Liver (tissue), 3 donors: ENCODE measurements at regions not wholly inside any gene's neighbourhood (a gene's known extent, or its start where the extent isn't known, plus 50 kb on each side); places are given as distances from the start of the nearest gene placed in this dataset.
"Not testable (repeated sequence)": the region's sequence is repeated elsewhere in the genome, so short reads cannot be mapped to it uniquely, and the experiment has no call there.

Experiments used
- EGR1 ChIP-seq, 2 donors: IDR thresholded peaks; 2 replicates each; pipeline ENCODE4 v1.6.1; 2016 to 2018; ENCODE audit warnings: antibody characterized with exemption in 2 of 2, low read depth in 2 of 2
- RAD21 ChIP-seq, 2 donors: IDR thresholded peaks; 2 replicates each; pipeline ENCODE4 v1.6.1; 2016; ENCODE audit warnings: antibody characterized with exemption in 2 of 2, mild to moderate bottlenecking in 2 of 2
- SP1 ChIP-seq: IDR thresholded peaks from 2 replicates; pipeline ENCODE4 v1.6.1; 2018; ENCODE audit warnings: antibody characterized with exemption, mild to moderate bottlenecking
- TAF1 ChIP-seq: conservative IDR thresholded peaks from 2 replicates; pipeline ENCODE4 v1.6.1; 2016; ENCODE audit warnings: antibody characterized with exemption, mild to moderate bottlenecking
- TF ChIP-seq, protein P1 (sequence below): fragments of 150-350 bp; IDR thresholded peaks from 2 replicates; pipeline ENCODE4 v1.5.1; 2017; ENCODE audit warnings: improper control_type of control experiment, low read depth, low read length; ENCODE audit not compliant: missing input control
- TF ChIP-seq, protein P2 (sequence below): IDR thresholded peaks from 2 replicates; pipeline ENCODE4 v1.6.1; 2016; ENCODE audit warnings: antibody characterized with exemption
- TF ChIP-seq, protein P3 (sequence below): IDR thresholded peaks from 2 replicates; pipeline ENCODE4 v1.6.1; 2016; ENCODE audit warnings: antibody characterized with exemption, mild to moderate bottlenecking
- TF ChIP-seq, protein P4 (sequence below): IDR thresholded peaks from 2 replicates; pipeline ENCODE4 v1.6.1; 2016; ENCODE audit warnings: antibody characterized with exemption
- TF ChIP-seq, protein P5 (sequence below): IDR thresholded peaks from 2 replicates; pipeline ENCODE4 v1.6.1; 2016; ENCODE audit warnings: antibody characterized with exemption
- donor health status: healthy.
- donor health status: healthy.

DNA sequence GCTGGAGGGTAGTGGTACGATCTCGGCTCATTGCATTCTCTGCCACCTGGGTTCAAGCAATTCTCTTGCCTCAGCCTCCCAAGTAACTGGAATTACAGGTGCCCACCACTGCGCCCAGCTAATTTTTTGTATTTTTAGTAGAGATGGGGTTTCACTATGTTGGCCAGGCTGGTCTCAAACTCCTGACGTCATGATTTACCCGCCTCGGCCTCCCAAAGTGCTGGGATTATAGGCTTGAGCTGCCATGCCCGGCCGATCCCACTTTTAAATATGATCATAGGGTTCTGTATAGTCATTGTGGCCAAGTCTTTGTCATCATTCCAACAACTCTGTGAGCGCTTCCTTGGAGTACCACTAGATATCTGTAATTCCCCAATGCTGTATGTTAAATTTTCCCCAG lies 698.2 kb downstream of the EFNB2 start:
- TF ChIP-seq, protein P1, sequence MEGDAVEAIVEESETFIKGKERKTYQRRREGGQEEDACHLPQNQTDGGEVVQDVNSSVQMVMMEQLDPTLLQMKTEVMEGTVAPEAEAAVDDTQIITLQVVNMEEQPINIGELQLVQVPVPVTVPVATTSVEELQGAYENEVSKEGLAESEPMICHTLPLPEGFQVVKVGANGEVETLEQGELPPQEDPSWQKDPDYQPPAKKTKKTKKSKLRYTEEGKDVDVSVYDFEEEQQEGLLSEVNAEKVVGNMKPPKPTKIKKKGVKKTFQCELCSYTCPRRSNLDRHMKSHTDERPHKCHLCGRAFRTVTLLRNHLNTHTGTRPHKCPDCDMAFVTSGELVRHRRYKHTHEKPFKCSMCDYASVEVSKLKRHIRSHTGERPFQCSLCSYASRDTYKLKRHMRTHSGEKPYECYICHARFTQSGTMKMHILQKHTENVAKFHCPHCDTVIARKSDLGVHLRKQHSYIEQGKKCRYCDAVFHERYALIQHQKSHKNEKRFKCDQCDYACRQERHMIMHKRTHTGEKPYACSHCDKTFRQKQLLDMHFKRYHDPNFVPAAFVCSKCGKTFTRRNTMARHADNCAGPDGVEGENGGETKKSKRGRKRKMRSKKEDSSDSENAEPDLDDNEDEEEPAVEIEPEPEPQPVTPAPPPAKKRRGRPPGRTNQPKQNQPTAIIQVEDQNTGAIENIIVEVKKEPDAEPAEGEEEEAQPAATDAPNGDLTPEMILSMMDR = not testable (repeated sequence)
- TF ChIP-seq, protein P2, sequence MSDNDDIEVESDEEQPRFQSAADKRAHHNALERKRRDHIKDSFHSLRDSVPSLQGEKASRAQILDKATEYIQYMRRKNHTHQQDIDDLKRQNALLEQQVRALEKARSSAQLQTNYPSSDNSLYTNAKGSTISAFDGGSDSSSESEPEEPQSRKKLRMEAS = not testable (repeated sequence)
- not testable (repeated sequence) for TF ChIP-seq RAD21 (IDR thresholded peaks at IDR 0.05); SP1; TAF1; EGR1 (IDR thresholded peaks at IDR 0.05; ENCODE audit: low read depth in 2 of 2)
- TF ChIP-seq, protein P3, sequence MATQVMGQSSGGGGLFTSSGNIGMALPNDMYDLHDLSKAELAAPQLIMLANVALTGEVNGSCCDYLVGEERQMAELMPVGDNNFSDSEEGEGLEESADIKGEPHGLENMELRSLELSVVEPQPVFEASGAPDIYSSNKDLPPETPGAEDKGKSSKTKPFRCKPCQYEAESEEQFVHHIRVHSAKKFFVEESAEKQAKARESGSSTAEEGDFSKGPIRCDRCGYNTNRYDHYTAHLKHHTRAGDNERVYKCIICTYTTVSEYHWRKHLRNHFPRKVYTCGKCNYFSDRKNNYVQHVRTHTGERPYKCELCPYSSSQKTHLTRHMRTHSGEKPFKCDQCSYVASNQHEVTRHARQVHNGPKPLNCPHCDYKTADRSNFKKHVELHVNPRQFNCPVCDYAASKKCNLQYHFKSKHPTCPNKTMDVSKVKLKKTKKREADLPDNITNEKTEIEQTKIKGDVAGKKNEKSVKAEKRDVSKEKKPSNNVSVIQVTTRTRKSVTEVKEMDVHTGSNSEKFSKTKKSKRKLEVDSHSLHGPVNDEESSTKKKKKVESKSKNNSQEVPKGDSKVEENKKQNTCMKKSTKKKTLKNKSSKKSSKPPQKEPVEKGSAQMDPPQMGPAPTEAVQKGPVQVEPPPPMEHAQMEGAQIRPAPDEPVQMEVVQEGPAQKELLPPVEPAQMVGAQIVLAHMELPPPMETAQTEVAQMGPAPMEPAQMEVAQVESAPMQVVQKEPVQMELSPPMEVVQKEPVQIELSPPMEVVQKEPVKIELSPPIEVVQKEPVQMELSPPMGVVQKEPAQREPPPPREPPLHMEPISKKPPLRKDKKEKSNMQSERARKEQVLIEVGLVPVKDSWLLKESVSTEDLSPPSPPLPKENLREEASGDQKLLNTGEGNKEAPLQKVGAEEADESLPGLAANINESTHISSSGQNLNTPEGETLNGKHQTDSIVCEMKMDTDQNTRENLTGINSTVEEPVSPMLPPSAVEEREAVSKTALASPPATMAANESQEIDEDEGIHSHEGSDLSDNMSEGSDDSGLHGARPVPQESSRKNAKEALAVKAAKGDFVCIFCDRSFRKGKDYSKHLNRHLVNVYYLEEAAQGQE = not testable (repeated sequence)
- TF ChIP-seq, protein P4, sequence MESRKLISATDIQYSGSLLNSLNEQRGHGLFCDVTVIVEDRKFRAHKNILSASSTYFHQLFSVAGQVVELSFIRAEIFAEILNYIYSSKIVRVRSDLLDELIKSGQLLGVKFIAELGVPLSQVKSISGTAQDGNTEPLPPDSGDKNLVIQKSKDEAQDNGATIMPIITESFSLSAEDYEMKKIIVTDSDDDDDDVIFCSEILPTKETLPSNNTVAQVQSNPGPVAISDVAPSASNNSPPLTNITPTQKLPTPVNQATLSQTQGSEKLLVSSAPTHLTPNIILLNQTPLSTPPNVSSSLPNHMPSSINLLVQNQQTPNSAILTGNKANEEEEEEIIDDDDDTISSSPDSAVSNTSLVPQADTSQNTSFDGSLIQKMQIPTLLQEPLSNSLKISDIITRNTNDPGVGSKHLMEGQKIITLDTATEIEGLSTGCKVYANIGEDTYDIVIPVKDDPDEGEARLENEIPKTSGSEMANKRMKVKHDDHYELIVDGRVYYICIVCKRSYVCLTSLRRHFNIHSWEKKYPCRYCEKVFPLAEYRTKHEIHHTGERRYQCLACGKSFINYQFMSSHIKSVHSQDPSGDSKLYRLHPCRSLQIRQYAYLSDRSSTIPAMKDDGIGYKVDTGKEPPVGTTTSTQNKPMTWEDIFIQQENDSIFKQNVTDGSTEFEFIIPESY = not testable (repeated sequence)
- TF ChIP-seq, protein P5, sequence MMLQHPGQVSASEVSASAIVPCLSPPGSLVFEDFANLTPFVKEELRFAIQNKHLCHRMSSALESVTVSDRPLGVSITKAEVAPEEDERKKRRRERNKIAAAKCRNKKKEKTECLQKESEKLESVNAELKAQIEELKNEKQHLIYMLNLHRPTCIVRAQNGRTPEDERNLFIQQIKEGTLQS = not testable (repeated sequence)
